M059J (cell line): ENCODE measurements at regions not wholly inside any gene's neighbourhood (a gene's known extent, or its start where the extent isn't known, plus 50 kb on each side); places are given as distances from the start of the nearest gene placed in this dataset.

ENCODE experiments used
- DNase-seq: peaks from one replicate; pipeline ENCODE4 v3.0.0-alpha.2; 2012; ENCODE audit warnings: low read depth

GRCh38 chr22:42330170-42330569 lies 59.7 kb upstream of the TCF20 start:
- DNase-seq: no peak

GRCh38 chr22:42329504-42329903 lies 59.1 kb upstream of the TCF20 start:
- DNase-seq: no peak

- DNase-seq: no peak
These were observed 58.3 kb upstream of the TCF20 start for GRCh38 chr22:42328784-42329145.

GRCh38 chr22:42328130-42328783 lies 57.8 kb upstream of the TCF20 start:
- no peak for DNase-seq

- DNase-seq: no peak
These were observed 57.1 kb upstream of the TCF20 start for GRCh38 chr22:42327462-42328129.

- DNase-seq: peak; percentile 13
These were observed 56.3 kb upstream of the TCF20 start for GRCh38 chr22:42326801-42327200.

- DNase-seq: no peak
These were observed 55.8 kb upstream of the TCF20 start for GRCh38 chr22:42326301-42326700.

GRCh38 chr22:42324990-42325710 lies 54.7 kb upstream of the TCF20 start:
- DNase-seq: no peak

- no peak for DNase-seq
These were observed 54.1 kb upstream of the TCF20 start for GRCh38 chr22:42324566-42324965.

GRCh38 chr22:42323971-42324370 lies 53.5 kb upstream of the TCF20 start:
- no peak for DNase-seq

- no peak for DNase-seq
These were observed 52.1 kb upstream of the TCF20 start for GRCh38 chr22:42322562-42322926.

GRCh38 chr22:42321908-42322561 lies 51.6 kb upstream of the TCF20 start:
- DNase-seq: no peak

GRCh38 chr22:42320443-42321416 lies 50.3 kb upstream of the TCF20 start:
- no peak for DNase-seq
